OCI-LY1 (cell line): ENCODE measurements at regions not wholly inside any gene's neighbourhood (a gene's known extent, or its start where the extent isn't known, plus 50 kb on each side); places are given as distances from the start of the nearest gene placed in this dataset.

ENCODE experiments used
- CTCF ChIP-seq: fragments of 200-600 bp; sonication (generic), shearing (Covaris generic); IDR thresholded peaks from 2 replicates; pipeline ENCODE4 v1.5.1; 2017; ENCODE audit warnings: mild to moderate bottlenecking, antibody characterized with exemption, low read length, moderate library complexity, mixed read lengths
- EZH2 ChIP-seq: fragments of 200-600 bp; sonication (generic), shearing (Covaris generic); IDR thresholded peaks from 2 replicates; pipeline ENCODE4 v1.8.0; 2017; ENCODE audit warnings: borderline replicate concordance, mixed run types, mild to moderate bottlenecking, antibody characterized with exemption, low read length, moderate library complexity, mixed read lengths

- TF ChIP-seq CTCF (no peak), EZH2 (no peak)
Observed at GRCh38 chr11:104361975-104362374, 198.0 kb upstream of the PDGFD start.
